IMR-90 (cell line): ENCODE measurements at regions not wholly inside any gene's neighbourhood (a gene's known extent, or its start where the extent isn't known, plus 50 kb on each side); places are given as distances from the start of the nearest gene placed in this dataset.

Experiments used
- ATAC-seq: fragments of 200-7000 bp; cut with Tn5 transposase; 2 replicates; pipeline ENCODE4 v1.9.1; 2020; ENCODE audit warnings: low read depth, mild to moderate bottlenecking, moderate library complexity
- BruUV-seq: library from RNA; stranded (reverse); fragments of 400-500 nt; replicated peaks from 2 replicates; lab custom pipeline; 2021; lab: Mats Ljungman, UMichigan
- CTCF ChIA-PET: fragments of 300-600 bp; formaldehyde crosslinking; extraction: SDS; loops from one replicate; lab custom pipeline; 2021; ENCODE audit warnings: antibody characterized with exemption; lab: Yijun Ruan, JAX
- POLR2A ChIA-PET: fragments of 300-600 bp; sonication (Branson Sonifier 250); formaldehyde crosslinking; loops from one replicate; lab custom pipeline; 2022; ENCODE audit warnings: antibody characterized with exemption; ENCODE audit not compliant: unreplicated experiment; lab: Charles Lee
- DNase-seq: peaks from one replicate; pipeline ENCODE4 v3.0.0; 2013
- H2AFZ ChIP-seq: replicated peaks from 2 replicates; pipeline ENCODE3; 2013; ENCODE audit warnings: low read length, mild to moderate bottlenecking; ENCODE audit not compliant: poor library complexity
- H2AK5ac ChIP-seq: 2 replicates; pipeline ENCODE4 v1.6.1; 2013; ENCODE audit warnings: low read depth, low read length, inconsistent platforms
- H2AK9ac ChIP-seq: replicated peaks from 2 replicates; pipeline ENCODE3; 2013; ENCODE audit warnings: mild to moderate bottlenecking, low read depth, low read length, moderate library complexity; ENCODE audit not compliant: poor library complexity
- H2BK120ac ChIP-seq: 2 replicates; pipeline ENCODE4 v1.6.1; 2013; ENCODE audit warnings: low read depth, low read length, inconsistent platforms
- H2BK15ac ChIP-seq: 3 replicates; pipeline ENCODE4 v1.6.1; 2013; ENCODE audit warnings: low read depth, low read length, inconsistent platforms
- H2BK20ac ChIP-seq: 2 replicates; pipeline ENCODE4 v1.6.1; 2013; ENCODE audit warnings: low read depth, mild to moderate bottlenecking, inconsistent platforms, low read length, moderate library complexity
- H2BK5ac ChIP-seq: 2 replicates; pipeline ENCODE4 v1.6.1; 2013; ENCODE audit warnings: mild to moderate bottlenecking, low read depth, low read length, inconsistent platforms; ENCODE audit not compliant: poor library complexity, severe bottlenecking
- H3K14ac ChIP-seq: replicated peaks from 2 replicates; pipeline ENCODE4 v1.6.1; 2013; ENCODE audit warnings: low read depth, low read length, inconsistent platforms
- H3K18ac ChIP-seq: 2 replicates; pipeline ENCODE4 v1.6.1; 2013; ENCODE audit warnings: low read depth, low read length, control low read depth
- H3K23ac ChIP-seq: 2 replicates; pipeline ENCODE4 v1.6.1; 2013; ENCODE audit warnings: low read depth, low read length, inconsistent platforms
- H3K27ac ChIP-seq: 2 replicates; pipeline ENCODE4 v1.5.1; 2013; ENCODE audit warnings: mild to moderate bottlenecking, control low read depth, low read length; ENCODE audit not compliant: insufficient read depth
- H3K27me3 ChIP-seq: 2 replicates; pipeline ENCODE4 v1.6.1; 2013; ENCODE audit warnings: low read length; ENCODE audit not compliant: control insufficient read depth, insufficient read depth
- H3K36me3 ChIP-seq: 2 replicates; pipeline ENCODE4 v1.6.1; 2013; ENCODE audit warnings: low read length, mixed read lengths; ENCODE audit not compliant: control insufficient read depth, insufficient read depth
- H3K4ac ChIP-seq: 2 replicates; pipeline ENCODE4 v1.6.1; 2013; ENCODE audit warnings: low read depth, low read length, inconsistent platforms
- H3K4me1 ChIP-seq: 2 replicates; pipeline ENCODE4 v1.6.1; 2013; ENCODE audit warnings: low read length, mixed read lengths; ENCODE audit not compliant: control insufficient read depth, insufficient read depth
- H3K4me2 ChIP-seq: 2 replicates; pipeline ENCODE4 v1.6.1; 2013; ENCODE audit warnings: low read depth, mild to moderate bottlenecking, control low read depth, low read length, moderate library complexity
- H3K4me3 ChIP-seq: 2 replicates; pipeline ENCODE4 v1.5.1; 2013; ENCODE audit warnings: low read depth, mild to moderate bottlenecking, control low read depth, low read length, moderate library complexity; ENCODE audit not compliant: insufficient read depth
- H3K56ac ChIP-seq: 2 replicates; pipeline ENCODE4 v1.6.1; 2013; ENCODE audit warnings: low read length, inconsistent platforms; ENCODE audit not compliant: insufficient read depth; ENCODE audit errors: extremely low read depth
- H3K79me1 ChIP-seq, 2 experiments: 2 replicates each; pipeline ENCODE4 v1.6.1; 2013; ENCODE audit warnings: low read length in 2 of 2, inconsistent platforms in 1 of 2, low read depth in 1 of 2
- H3K9ac ChIP-seq: 2 replicates; pipeline ENCODE4 v1.6.1; 2013; ENCODE audit warnings: low read depth, low read length, control low read depth
- H3K9me1 ChIP-seq: 2 replicates; pipeline ENCODE4 v1.6.1; 2013; ENCODE audit warnings: low read length, inconsistent platforms; ENCODE audit not compliant: insufficient read depth
- H3K9me3 ChIP-seq: 2 replicates; pipeline ENCODE4 v1.6.1; 2013; ENCODE audit warnings: low read length; ENCODE audit not compliant: control insufficient read depth, insufficient read depth
- H4K20me1 ChIP-seq: 2 replicates; pipeline ENCODE4 v1.6.1; 2013; ENCODE audit warnings: low read length, inconsistent platforms; ENCODE audit not compliant: insufficient read depth
- H4K5ac ChIP-seq: 2 replicates; pipeline ENCODE4 v1.6.1; 2013; ENCODE audit warnings: mild to moderate bottlenecking, low read depth, low read length, control low read depth
- H4K8ac ChIP-seq, 2 experiments: 2 replicates each; pipeline ENCODE4 v1.6.1; 2013; ENCODE audit warnings: low read depth in 2 of 2, low read length in 2 of 2, control low read depth in 1 of 2, inconsistent platforms in 1 of 2
- H4K91ac ChIP-seq: 2 replicates; pipeline ENCODE4 v1.6.1; 2013; ENCODE audit warnings: low read depth, low read length, inconsistent platforms; ENCODE audit not compliant: insufficient read depth
- BHLHE40 ChIP-seq: fragments of 150-350 bp; IDR thresholded peaks from 2 replicates; pipeline ENCODE4 v1.6.1; 2016; ENCODE audit warnings: mild to moderate bottlenecking, low read depth, low read length
- CEBPB ChIP-seq: IDR thresholded peaks from 2 replicates; pipeline ENCODE4 v1.6.1; 2012; ENCODE audit warnings: low read depth, low read length, improper control_type of control experiment
- CHD1 ChIP-seq: IDR thresholded peaks from 2 replicates; pipeline ENCODE4 v1.6.1; 2012; ENCODE audit warnings: low read depth, low read length, improper control_type of control experiment
- MAFK ChIP-seq: IDR thresholded peaks from 2 replicates; pipeline ENCODE4 v1.6.1; 2012; ENCODE audit warnings: low read depth, low read length, improper control_type of control experiment
- MAZ ChIP-seq: IDR thresholded peaks from 2 replicates; pipeline ENCODE4 v1.6.1; 2012; ENCODE audit warnings: low read depth, mild to moderate bottlenecking, low read length, improper control_type of control experiment, moderate library complexity, borderline replicate concordance
- MXI1 ChIP-seq: IDR thresholded peaks from 2 replicates; pipeline ENCODE4 v1.6.1; 2012; ENCODE audit warnings: low read depth, mild to moderate bottlenecking, low read length, moderate library complexity, borderline replicate concordance
- NFE2L2 ChIP-seq: fragments of 150-350 bp; IDR thresholded peaks from 2 replicates; pipeline ENCODE4 v1.6.1; 2016; ENCODE audit warnings: low read depth, mild to moderate bottlenecking, low read length
- POLR2A ChIP-seq: IDR thresholded peaks from 2 replicates; pipeline ENCODE4 v1.6.1; 2012; ENCODE audit warnings: mild to moderate bottlenecking, low read depth, low read length
- RAD21 ChIP-seq: IDR thresholded peaks from 2 replicates; pipeline ENCODE4 v1.6.1; 2012; ENCODE audit warnings: low read length, improper control_type of control experiment
- RCOR1 ChIP-seq: IDR thresholded peaks from 2 replicates; pipeline ENCODE4 v1.6.1; 2012; ENCODE audit warnings: mild to moderate bottlenecking, low read length, improper control_type of control experiment; ENCODE audit not compliant: insufficient replicate concordance
- RFX5 ChIP-seq: IDR thresholded peaks from 2 replicates; pipeline ENCODE4 v1.8.0; 2012; ENCODE audit warnings: low read depth, mild to moderate bottlenecking, low read length, moderate library complexity
- SMC3 ChIP-seq: fragments of 150-350 bp; IDR thresholded peaks from 2 replicates; pipeline ENCODE4 v1.6.1; 2016; ENCODE audit warnings: low read depth, mild to moderate bottlenecking, antibody characterized with exemption, low read length, moderate library complexity
- WGBS, 2 experiments: methylation state at CpG; one replicate each; pipeline versions ENCODE4 v1.1.5 to v1.1.7; 2013; ENCODE audit warnings: missing lambda C conversion rate in 2 of 2; ENCODE audit not compliant: insufficient read length in 1 of 2; ENCODE audit errors: extremely low coverage in 2 of 2; 5-methylcytosine and 5-hydroxymethylcytosine counted together
- dilution Hi-C: fragments of 300-500 bp; cut with HindIII; formaldehyde crosslinking; loops from one replicate; pipeline ENCODE4 v1.14.3; 2018; ENCODE audit warnings: low sequenced_read_pairs; ENCODE audit not compliant: unreplicated experiment
- in situ Hi-C: fragments of 300-500 bp; cut with MboI; formaldehyde crosslinking; loops from 3 replicates; pipeline ENCODE4 v1.14.3; 2019; ENCODE audit warnings: low sequenced_read_pairs, inconsistent platforms, mixed read lengths
- intact Hi-C: fragments of 100-400 bp; cut with micrococcal nuclease; formaldehyde crosslinking; loops from 2 replicates; pipeline ENCODE4 v1.10.0; 2022
- TF ChIP-seq, protein P1 (sequence below): fragments of 150-350 bp; IDR thresholded peaks from 2 replicates; pipeline ENCODE4 v1.6.1; 2016; ENCODE audit warnings: low read depth, mild to moderate bottlenecking, low read length, moderate library complexity, borderline replicate concordance
- TF ChIP-seq, protein P2 (sequence below): fragments of 150-350 bp; IDR thresholded peaks from 2 replicates; pipeline ENCODE4 v1.6.1; 2017; ENCODE audit warnings: mild to moderate bottlenecking, antibody characterized with exemption, low read length, low read depth
- TF ChIP-seq, protein P3 (sequence below): conservative IDR thresholded peaks from 2 replicates; pipeline ENCODE4 v1.5.1; 2012; ENCODE audit warnings: mild to moderate bottlenecking, low read depth, low read length, improper control_type of control experiment

DNA sequence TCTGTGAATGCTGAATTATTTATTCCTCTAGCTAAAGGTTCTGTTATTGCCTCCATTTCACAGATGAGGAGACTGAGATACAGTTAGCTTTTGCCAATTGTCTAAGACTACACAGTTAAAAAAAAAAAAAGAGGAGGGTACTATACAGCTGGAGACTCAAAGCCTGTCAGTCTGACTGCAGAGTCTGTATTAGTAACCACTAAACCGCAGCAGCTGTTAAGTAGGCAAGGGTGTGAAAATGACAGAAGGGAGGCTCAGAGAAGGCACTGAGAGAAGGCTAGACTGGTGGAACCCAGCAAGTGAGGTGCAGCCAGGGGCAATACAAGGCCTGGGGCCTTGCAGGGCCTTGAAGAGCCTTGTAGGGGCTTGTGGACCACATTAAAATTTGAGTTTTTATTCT is 181.2 kb downstream of the CSNK2A3 start:
- no peak overlapping the region; a peak in 1 of 4 replicates for H4K8ac ChIP-seq
- BruUV-seq, result no TSS peak
- no peaks in the 10 kb centered on the region for H3K79me1 ChIP-seq
- no peak overlapping the region for H4K5ac ChIP-seq
- in situ Hi-C loops, result no loop called here
- DNase-seq (no peak), ATAC-seq (no peak)
- H3K56ac ChIP-seq, result no peak overlapping the region
- H3K27ac ChIP-seq, result no peak overlapping the region
- no peak overlapping the region for H2AK5ac ChIP-seq
- no peak overlapping the region for H2AFZ ChIP-seq
- CTCF ChIA-PET, result no interaction called here
- no peak overlapping the region for H3K4ac ChIP-seq
- no peaks in the 10 kb centered on the region for H4K20me1 ChIP-seq
- no peak overlapping the region; the same call in 2 of the 3 replicates for H2BK15ac ChIP-seq
- no peak overlapping the region for H2BK5ac ChIP-seq
- H3K4me2 ChIP-seq, result no peak overlapping the region
- no peak overlapping the region for H3K9ac ChIP-seq
- TF ChIP-seq BHLHE40 (no peak), MAZ (no peak), MAFK (no peak), MXI1 (no peak), POLR2A (no peak), SMC3 (no peak), RFX5 (no peak), CEBPB (no peak), RCOR1 (no peak), CHD1 (no peak), RAD21 (no peak), NFE2L2 (no peak)
- TF ChIP-seq, protein P1, sequence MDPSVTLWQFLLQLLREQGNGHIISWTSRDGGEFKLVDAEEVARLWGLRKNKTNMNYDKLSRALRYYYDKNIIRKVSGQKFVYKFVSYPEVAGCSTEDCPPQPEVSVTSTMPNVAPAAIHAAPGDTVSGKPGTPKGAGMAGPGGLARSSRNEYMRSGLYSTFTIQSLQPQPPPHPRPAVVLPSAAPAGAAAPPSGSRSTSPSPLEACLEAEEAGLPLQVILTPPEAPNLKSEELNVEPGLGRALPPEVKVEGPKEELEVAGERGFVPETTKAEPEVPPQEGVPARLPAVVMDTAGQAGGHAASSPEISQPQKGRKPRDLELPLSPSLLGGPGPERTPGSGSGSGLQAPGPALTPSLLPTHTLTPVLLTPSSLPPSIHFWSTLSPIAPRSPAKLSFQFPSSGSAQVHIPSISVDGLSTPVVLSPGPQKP, result no peak
- TF ChIP-seq, protein P2, sequence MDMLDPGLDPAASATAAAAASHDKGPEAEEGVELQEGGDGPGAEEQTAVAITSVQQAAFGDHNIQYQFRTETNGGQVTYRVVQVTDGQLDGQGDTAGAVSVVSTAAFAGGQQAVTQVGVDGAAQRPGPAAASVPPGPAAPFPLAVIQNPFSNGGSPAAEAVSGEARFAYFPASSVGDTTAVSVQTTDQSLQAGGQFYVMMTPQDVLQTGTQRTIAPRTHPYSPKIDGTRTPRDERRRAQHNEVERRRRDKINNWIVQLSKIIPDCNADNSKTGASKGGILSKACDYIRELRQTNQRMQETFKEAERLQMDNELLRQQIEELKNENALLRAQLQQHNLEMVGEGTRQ, result no peak
- TF ChIP-seq, protein P3, sequence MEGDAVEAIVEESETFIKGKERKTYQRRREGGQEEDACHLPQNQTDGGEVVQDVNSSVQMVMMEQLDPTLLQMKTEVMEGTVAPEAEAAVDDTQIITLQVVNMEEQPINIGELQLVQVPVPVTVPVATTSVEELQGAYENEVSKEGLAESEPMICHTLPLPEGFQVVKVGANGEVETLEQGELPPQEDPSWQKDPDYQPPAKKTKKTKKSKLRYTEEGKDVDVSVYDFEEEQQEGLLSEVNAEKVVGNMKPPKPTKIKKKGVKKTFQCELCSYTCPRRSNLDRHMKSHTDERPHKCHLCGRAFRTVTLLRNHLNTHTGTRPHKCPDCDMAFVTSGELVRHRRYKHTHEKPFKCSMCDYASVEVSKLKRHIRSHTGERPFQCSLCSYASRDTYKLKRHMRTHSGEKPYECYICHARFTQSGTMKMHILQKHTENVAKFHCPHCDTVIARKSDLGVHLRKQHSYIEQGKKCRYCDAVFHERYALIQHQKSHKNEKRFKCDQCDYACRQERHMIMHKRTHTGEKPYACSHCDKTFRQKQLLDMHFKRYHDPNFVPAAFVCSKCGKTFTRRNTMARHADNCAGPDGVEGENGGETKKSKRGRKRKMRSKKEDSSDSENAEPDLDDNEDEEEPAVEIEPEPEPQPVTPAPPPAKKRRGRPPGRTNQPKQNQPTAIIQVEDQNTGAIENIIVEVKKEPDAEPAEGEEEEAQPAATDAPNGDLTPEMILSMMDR, result no peak
- H3K4me1 ChIP-seq, result no peaks in the 10 kb centered on the region; the same call in 1 of the 2 replicates
- H3K4me3 ChIP-seq, result no peak overlapping the region
- H2AK9ac ChIP-seq, result no peak overlapping the region
- H3K9me1 ChIP-seq, result 0 out of 2 replicates have a peak, but pooled peaks cover 4% of the 10 kb centered on the region
- intact Hi-C loops, result no loop called here
- no peak overlapping the region for H4K91ac ChIP-seq
- POLR2A ChIA-PET, result no interaction called here
- no peak overlapping the region for H3K18ac ChIP-seq
- H3K9me3 ChIP-seq, result no peaks in the 10 kb centered on the region
- H2BK120ac ChIP-seq, result no peak overlapping the region
- no peak overlapping the region for H2BK20ac ChIP-seq
- no peak overlapping the region for H3K23ac ChIP-seq
- dilution Hi-C loops, result no loop called here
- no peak overlapping the region for H3K14ac ChIP-seq
- no CpG with 5 or more reads among the region's 1 CpG for WGBS, 2 experiments
- no peaks in the 10 kb centered on the region for H3K36me3 ChIP-seq
- peaks cover 25% of the 10 kb centered on the region for H3K27me3 ChIP-seq
